PFSK-1 (cell line): ENCODE measurements at regions not wholly inside any gene's neighbourhood (a gene's known extent, or its start where the extent isn't known, plus 50 kb on each side); places are given as distances from the start of the nearest gene placed in this dataset.

Experiments
- SIN3A ChIP-seq: IDR thresholded peaks from 2 replicates; pipeline ENCODE4 v1.6.1; 2012; ENCODE audit warnings: mild to moderate bottlenecking, low read length, moderate library complexity, borderline replicate concordance; ENCODE audit not compliant: insufficient read depth
- TAF1 ChIP-seq: IDR thresholded peaks from 2 replicates; pipeline ENCODE4 v1.6.1; 2012; ENCODE audit warnings: low read length, control low read depth, borderline replicate concordance; ENCODE audit not compliant: insufficient read depth
- TF ChIP-seq, protein P1 (sequence below), 2 experiments: IDR thresholded peaks; 2 replicates each; pipeline versions ENCODE4 v1.6.1 to v1.8.0; 2011 to 2012; ENCODE audit warnings: low read depth in 2 of 2, low read length in 2 of 2, control low read depth in 1 of 2, inconsistent platforms in 1 of 2, mild to moderate bottlenecking in 1 of 2, moderate library complexity in 1 of 2; ENCODE audit not compliant: insufficient read depth in 1 of 2

- TF ChIP-seq SIN3A (no peak), TAF1 (no peak)
- TF ChIP-seq, protein P1, sequence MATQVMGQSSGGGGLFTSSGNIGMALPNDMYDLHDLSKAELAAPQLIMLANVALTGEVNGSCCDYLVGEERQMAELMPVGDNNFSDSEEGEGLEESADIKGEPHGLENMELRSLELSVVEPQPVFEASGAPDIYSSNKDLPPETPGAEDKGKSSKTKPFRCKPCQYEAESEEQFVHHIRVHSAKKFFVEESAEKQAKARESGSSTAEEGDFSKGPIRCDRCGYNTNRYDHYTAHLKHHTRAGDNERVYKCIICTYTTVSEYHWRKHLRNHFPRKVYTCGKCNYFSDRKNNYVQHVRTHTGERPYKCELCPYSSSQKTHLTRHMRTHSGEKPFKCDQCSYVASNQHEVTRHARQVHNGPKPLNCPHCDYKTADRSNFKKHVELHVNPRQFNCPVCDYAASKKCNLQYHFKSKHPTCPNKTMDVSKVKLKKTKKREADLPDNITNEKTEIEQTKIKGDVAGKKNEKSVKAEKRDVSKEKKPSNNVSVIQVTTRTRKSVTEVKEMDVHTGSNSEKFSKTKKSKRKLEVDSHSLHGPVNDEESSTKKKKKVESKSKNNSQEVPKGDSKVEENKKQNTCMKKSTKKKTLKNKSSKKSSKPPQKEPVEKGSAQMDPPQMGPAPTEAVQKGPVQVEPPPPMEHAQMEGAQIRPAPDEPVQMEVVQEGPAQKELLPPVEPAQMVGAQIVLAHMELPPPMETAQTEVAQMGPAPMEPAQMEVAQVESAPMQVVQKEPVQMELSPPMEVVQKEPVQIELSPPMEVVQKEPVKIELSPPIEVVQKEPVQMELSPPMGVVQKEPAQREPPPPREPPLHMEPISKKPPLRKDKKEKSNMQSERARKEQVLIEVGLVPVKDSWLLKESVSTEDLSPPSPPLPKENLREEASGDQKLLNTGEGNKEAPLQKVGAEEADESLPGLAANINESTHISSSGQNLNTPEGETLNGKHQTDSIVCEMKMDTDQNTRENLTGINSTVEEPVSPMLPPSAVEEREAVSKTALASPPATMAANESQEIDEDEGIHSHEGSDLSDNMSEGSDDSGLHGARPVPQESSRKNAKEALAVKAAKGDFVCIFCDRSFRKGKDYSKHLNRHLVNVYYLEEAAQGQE (IDR thresholded peaks at IDR 0.05; ENCODE audit: insufficient read depth in 1 of 2, low read depth in 2 of 2, low read length in 2 of 2): no peak
Observed at GRCh38 chr2:176414641-176415040, 145.4 kb downstream of the MTX2 start.
